GM23338 (cell line): ENCODE measurements at regions not wholly inside any gene's neighbourhood (a gene's known extent, or its start where the extent isn't known, plus 50 kb on each side); places are given as distances from the start of the nearest gene placed in this dataset.

ENCODE experiments used
- ATAC-seq: fragments of 200-7000 bp; cut with Tn5 transposase; 3 replicates; pipeline ENCODE4 v1.9.1; 2020
- DNase-seq: peaks from one replicate; pipeline ENCODE4 v3.0.0-alpha.2; 2015; ENCODE audit warnings: low spot score
- H2AFZ ChIP-seq: fragments of 200-600 bp; sonication (generic); 2 replicates; pipeline ENCODE4 v1.8.0; 2016; ENCODE audit warnings: antibody characterized with exemption, mild to moderate bottlenecking, moderate library complexity
- H3F3A ChIP-seq: fragments of 200-600 bp; sonication (generic); replicated peaks from 2 replicates; pipeline ENCODE4 v1.8.0; 2017; ENCODE audit warnings: antibody characterized with exemption, mixed run types, low read depth
- H3K27ac ChIP-seq: fragments of 200-600 bp; sonication (generic); 2 replicates; pipeline ENCODE4 v1.6.1; 2016; ENCODE audit warnings: low read depth
- H3K27me3 ChIP-seq: fragments of 200-600 bp; sonication (generic); 2 replicates; pipeline ENCODE4 v1.8.0; 2016; ENCODE audit warnings: mild to moderate bottlenecking, mixed run types, moderate library complexity; ENCODE audit not compliant: insufficient read depth
- H3K36me3 ChIP-seq: fragments of 200-600 bp; sonication (generic); 2 replicates; pipeline ENCODE4 v1.8.0; 2016; ENCODE audit warnings: mild to moderate bottlenecking; ENCODE audit not compliant: insufficient read depth
- H3K4me1 ChIP-seq: fragments of 200-600 bp; sonication (generic); 2 replicates; pipeline ENCODE4 v1.8.0; 2016; ENCODE audit warnings: mild to moderate bottlenecking, moderate library complexity; ENCODE audit not compliant: insufficient read depth
- H3K4me2 ChIP-seq: fragments of 200-600 bp; sonication (generic); 2 replicates; pipeline ENCODE4 v1.7.1; 2017; ENCODE audit warnings: mixed run types
- H3K4me3 ChIP-seq: fragments of 200-600 bp; sonication (generic); 2 replicates; pipeline ENCODE4 v1.6.1; 2016; ENCODE audit warnings: mixed run types
- H3K79me2 ChIP-seq: fragments of 200-600 bp; sonication (generic); replicated peaks from 2 replicates; pipeline ENCODE4 v1.8.0; 2017; ENCODE audit warnings: mild to moderate bottlenecking; ENCODE audit not compliant: insufficient read depth
- H3K9me2 ChIP-seq: fragments of 200-600 bp; sonication (generic); 2 replicates; pipeline ENCODE4 v1.8.0; 2017; ENCODE audit not compliant: insufficient read depth
- H4K20me1 ChIP-seq: fragments of 200-600 bp; sonication (generic); replicated peaks from 2 replicates; pipeline ENCODE4 v1.8.0; 2017; ENCODE audit warnings: mild to moderate bottlenecking; ENCODE audit not compliant: insufficient read depth
- H3K27ac Mint-ChIP-seq: 2 replicates; pipeline ENCODE4 v1.8.0; 2020; ENCODE audit warnings: inconsistent platforms, mild to moderate bottlenecking, moderate library complexity, mixed read lengths
- H3K27me3 Mint-ChIP-seq: 3 replicates; pipeline ENCODE4 v1.8.0; 2022; ENCODE audit warnings: low read depth, mild to moderate bottlenecking, moderate library complexity, mixed read lengths, inconsistent platforms; ENCODE audit not compliant: insufficient read depth, poor library complexity
- H3K36me3 Mint-ChIP-seq: 3 replicates; pipeline ENCODE4 v1.8.0; 2021; ENCODE audit warnings: low read depth, mild to moderate bottlenecking, inconsistent platforms, moderate library complexity, mixed read lengths
- H3K4me1 Mint-ChIP-seq: 3 replicates; pipeline ENCODE4 v1.8.0; 2020; ENCODE audit warnings: mild to moderate bottlenecking, inconsistent platforms, mixed read lengths
- H3K4me3 Mint-ChIP-seq: 3 replicates; pipeline ENCODE4 v1.8.0; 2021; ENCODE audit warnings: moderate library complexity, mild to moderate bottlenecking, inconsistent platforms, mixed read lengths
- H3K9me3 Mint-ChIP-seq: 3 replicates; pipeline ENCODE4 v1.8.0; 2020; ENCODE audit warnings: moderate library complexity, mild to moderate bottlenecking, inconsistent platforms, mixed read lengths
- CREB1 ChIP-seq: fragments of 250-450 bp; sonication (Bioruptor Pico); IDR thresholded peaks from 2 replicates; pipeline ENCODE4 v1.5.0; 2020; ENCODE audit warnings: low read depth, mild to moderate bottlenecking, moderate library complexity
- CTCF ChIP-seq, 2 experiments: fragments of 200-600 bp in 1 of 2; sonication (generic) in 1 of 2; conservative IDR thresholded peaks; 2 replicates each; pipeline versions ENCODE4 v1.5.1 to v1.6.1; 2016 to 2017; ENCODE audit warnings: antibody characterized with exemption in 2 of 2, low read depth in 2 of 2, mild to moderate bottlenecking in 2 of 2, moderate library complexity in 1 of 2
- ETS1 ChIP-seq: IDR thresholded peaks from 2 replicates; pipeline ENCODE4 v1.6.1; 2016; ENCODE audit warnings: antibody characterized with exemption
- EZH2 ChIP-seq: fragments of 200-600 bp; sonication (generic); IDR thresholded peaks from one replicate; pipeline ENCODE4 v1.8.0; 2017; ENCODE audit warnings: antibody characterized with exemption, mild to moderate bottlenecking, low read depth; ENCODE audit not compliant: unreplicated experiment
- JUNB ChIP-seq: IDR thresholded peaks from one replicate; pipeline ENCODE4 v1.6.1; 2016; ENCODE audit warnings: antibody characterized with exemption; ENCODE audit not compliant: unreplicated experiment
- NANOG ChIP-seq: IDR thresholded peaks from 2 replicates; pipeline ENCODE4 v1.6.1; 2016; ENCODE audit warnings: antibody characterized with exemption, borderline replicate concordance
- POLR2AphosphoS5 ChIP-seq: IDR thresholded peaks from 2 replicates; pipeline ENCODE4 v1.6.1; 2016; ENCODE audit warnings: antibody characterized with exemption, low read depth
- STAT1 ChIP-seq: IDR thresholded peaks from one replicate; pipeline ENCODE4 v1.6.1; 2016; ENCODE audit warnings: antibody characterized with exemption; ENCODE audit not compliant: unreplicated experiment
- ZNF114 ChIP-seq: fragments of 250-450 bp; sonication (Bioruptor Pico); IDR thresholded peaks from 2 replicates; pipeline ENCODE4 v1.5.0; 2020; ENCODE audit warnings: mild to moderate bottlenecking, moderate library complexity
- ZNF331 ChIP-seq: fragments of 250-450 bp; sonication (Bioruptor Pico); IDR thresholded peaks from 2 replicates; pipeline ENCODE4 v1.5.0; 2020; ENCODE audit warnings: low read depth, mild to moderate bottlenecking, moderate library complexity
- ZNF462 ChIP-seq: fragments of 250-450 bp; sonication (Bioruptor Pico); IDR thresholded peaks from 2 replicates; pipeline ENCODE4 v1.5.0; 2020; ENCODE audit warnings: mild to moderate bottlenecking, moderate library complexity

- ATAC-seq (no peak), DNase-seq (no peak)
- no peaks in the 10 kb centered on the region for H3K9me2 ChIP-seq
- H3K4me3 ChIP-seq = no peak overlapping the region
- H3K27ac Mint-ChIP-seq = no peak overlapping the region
- no peak overlapping the region for H3K27ac ChIP-seq
- H3K4me1 ChIP-seq = no peaks in the 10 kb centered on the region
- no peaks in the 10 kb centered on the region for H3K27me3 ChIP-seq
- no peaks in the 10 kb centered on the region; the same call in 1 of the 3 replicates for H3K36me3 Mint-ChIP-seq
- H3K79me2 ChIP-seq = no peaks in the 10 kb centered on the region
- H3K4me3 Mint-ChIP-seq = no peak overlapping the region
- peaks cover 9% of the 10 kb centered on the region; the same call in 1 of the 3 replicates for H3K9me3 Mint-ChIP-seq
- H3K4me1 Mint-ChIP-seq = peaks cover 9% of the 10 kb centered on the region; the same call in 2 of the 3 replicates
- no peaks in the 10 kb centered on the region; the same call in 1 of the 2 replicates for H4K20me1 ChIP-seq
- no peaks in the 10 kb centered on the region for H3F3A ChIP-seq
- peaks cover 11% of the 10 kb centered on the region for H3K27me3 Mint-ChIP-seq
- TF ChIP-seq NANOG = no peak
- TF ChIP-seq JUNB = no peak
- TF ChIP-seq ZNF331 (CRISPR knock-in tag) = no peak
- TF ChIP-seq POLR2AphosphoS5 = no peak
- TF ChIP-seq STAT1 = no peak
- TF ChIP-seq CTCF (conservative IDR thresholded peaks at IDR 0.05; ENCODE audit: low read depth in 2 of 2) = no peak
- no peak for TF ChIP-seq ZNF462 (CRISPR knock-in tag)
- no peak for TF ChIP-seq EZH2
- no peak for TF ChIP-seq CREB1
- no peak for TF ChIP-seq ZNF114 (CRISPR knock-in tag)
- no peak for TF ChIP-seq ETS1
- H3K4me2 ChIP-seq = no peak overlapping the region
- H2AFZ ChIP-seq = no peak overlapping the region
- no peaks in the 10 kb centered on the region for H3K36me3 ChIP-seq
These were observed 90.0 kb upstream of the ADRA2C start for GRCh38 chr4:3676196-3676595.
